HepG2 (cell line): ENCODE measurements at regions not wholly inside any gene's neighbourhood (a gene's known extent, or its start where the extent isn't known, plus 50 kb on each side); places are given as distances from the start of the nearest gene placed in this dataset.

Experiments used
- CEBPB ChIP-seq: IDR thresholded peaks from 2 replicates; pipeline ENCODE4 v1.6.1; 2011; ENCODE audit warnings: low read depth, low read length, improper control_type of control experiment, borderline replicate concordance
- NCOA1 ChIP-seq: sonication (generic); formaldehyde crosslinking; IDR thresholded peaks from 2 replicates; pipeline ENCODE4 v1.9.0; 2021; ENCODE audit warnings: missing genetic modification reagents
- TAF15 ChIP-seq: fragments of 200-400 bp; formaldehyde crosslinking; IDR thresholded peaks from one replicate; pipeline ENCODE4 v1.6.1; 2018; ENCODE audit warnings: mild to moderate bottlenecking, low read depth, low read length; ENCODE audit not compliant: poor library complexity, severe bottlenecking
- YY1 ChIP-seq: IDR thresholded peaks from 2 replicates; pipeline ENCODE4 v1.6.1; 2011; ENCODE audit warnings: low read length, low read depth, moderate library complexity, mild to moderate bottlenecking; ENCODE audit not compliant: insufficient read depth, insufficient replicate concordance
- ZNF280B ChIP-seq: sonication (generic); formaldehyde crosslinking; IDR thresholded peaks from 2 replicates; pipeline ENCODE4 v1.5.0; 2020; ENCODE audit warnings: missing genetic modification reagents, mild to moderate bottlenecking, borderline replicate concordance
- ZNF326 ChIP-seq: sonication (generic); formaldehyde crosslinking; IDR thresholded peaks from 2 replicates; pipeline ENCODE4 v1.4.0; 2020; ENCODE audit warnings: missing genetic modification reagents, borderline replicate concordance

DNA sequence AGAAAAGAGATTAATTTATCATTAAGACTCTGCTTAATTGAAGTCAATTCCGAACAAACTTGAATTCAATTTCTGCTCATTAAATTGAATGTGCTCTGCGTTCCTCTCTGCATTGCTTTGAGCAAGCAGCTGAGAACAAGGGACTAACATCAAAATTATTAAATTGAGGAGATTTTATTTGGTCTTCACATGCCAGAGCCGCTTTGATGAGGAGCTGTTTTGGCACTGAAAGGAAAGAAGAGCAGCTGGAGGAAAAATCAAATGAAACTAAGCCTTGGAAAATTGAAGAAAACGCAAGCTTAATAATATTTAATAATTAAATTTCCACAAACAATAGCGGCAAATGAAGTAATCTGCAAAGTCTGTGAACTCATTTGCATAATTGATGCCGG, 222.0 kb upstream of the PKN2 start:
- TF ChIP-seq YY1 (no peak), NCOA1 (no peak), CEBPB (no peak), TAF15 (no peak), ZNF280B (CRISPR knock-in tag) (no peak), ZNF326 (no peak)
